KOPT-K1 (cell line): ENCODE measurements at regions not wholly inside any gene's neighbourhood (a gene's known extent, or its start where the extent isn't known, plus 50 kb on each side); places are given as distances from the start of the nearest gene placed in this dataset.
"Not testable (repeated sequence)": the region's sequence is repeated elsewhere in the genome, so short reads cannot be mapped to it uniquely, and the experiment has no call there.

Source experiments
- H3K27ac ChIP-seq: fragments of 200-600 bp; sonication (generic); 2 replicates; pipeline ENCODE4 v1.5.1; 2016; ENCODE audit warnings: antibody characterized with exemption, mild to moderate bottlenecking, low read depth, low read length; ENCODE audit not compliant: poor library complexity, severe bottlenecking
- H3K36me3 ChIP-seq: fragments of 200-600 bp; sonication (generic); 2 replicates; pipeline ENCODE4 v1.5.1; 2017; ENCODE audit warnings: antibody characterized with exemption, mild to moderate bottlenecking, low read length, moderate library complexity; ENCODE audit not compliant: insufficient read depth
- H3K9me3 ChIP-seq: fragments of 200-600 bp; sonication (generic); 2 replicates; pipeline ENCODE4 v1.5.1; 2017; ENCODE audit warnings: antibody characterized with exemption, low read length, mild to moderate bottlenecking; ENCODE audit not compliant: insufficient read depth, poor library complexity, severe bottlenecking

- Histone ChIP-seq H3K27ac (no peak overlapping the region), H3K36me3 (no peaks in the 10 kb centered on the region), H3K9me3 (no peaks in the 10 kb centered on the region)
These were observed 607.3 kb downstream of the ANKRD50 start for GRCh38 chr4:124105212-124105611.

DNA sequence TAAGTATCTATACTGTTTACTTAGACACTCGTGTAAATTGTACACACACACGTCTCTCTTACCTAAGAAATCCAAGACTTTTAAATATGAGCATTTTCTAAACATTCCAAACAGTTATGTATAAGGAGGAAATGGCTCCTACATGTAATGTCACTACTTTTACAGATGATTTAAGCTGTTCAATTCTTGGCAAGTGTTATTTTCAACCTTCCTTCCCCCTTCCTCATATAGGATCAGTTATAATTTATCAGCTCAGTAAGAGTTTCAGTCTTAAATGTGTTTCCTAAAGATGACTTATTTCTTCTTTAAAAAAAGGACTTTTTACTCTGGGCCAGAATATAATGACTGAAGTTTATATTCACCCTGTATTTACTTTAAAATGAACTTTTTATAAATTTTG is 601.1 kb downstream of the ANKRD50 start:
- Histone ChIP-seq H3K27ac (no peak overlapping the region), H3K9me3 (no peaks in the 10 kb centered on the region), H3K36me3 (no peaks in the 10 kb centered on the region)

DNA sequence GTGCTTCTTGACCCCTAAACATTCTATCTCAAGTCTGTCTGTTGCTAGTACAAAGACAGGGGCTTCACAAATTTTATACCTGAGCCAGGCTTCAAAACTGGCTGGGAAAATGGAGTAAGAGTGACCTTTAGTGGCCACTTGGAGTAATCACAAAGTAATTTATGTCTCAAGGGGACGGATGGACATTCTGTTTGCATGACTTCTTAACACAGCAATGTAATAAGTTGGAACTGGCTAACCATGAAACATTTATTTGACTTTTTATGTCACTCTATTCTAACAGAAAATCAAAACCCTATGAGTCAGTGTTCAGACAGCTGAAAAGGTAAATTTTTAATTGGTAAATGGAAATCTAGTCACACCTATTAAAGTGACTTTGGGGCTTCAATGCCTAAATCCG is 600.6 kb downstream of the ANKRD50 start:
- no peaks in the 10 kb centered on the region for H3K9me3 ChIP-seq
- no peak overlapping the region for H3K27ac ChIP-seq
- H3K36me3 ChIP-seq, result no peaks in the 10 kb centered on the region

DNA sequence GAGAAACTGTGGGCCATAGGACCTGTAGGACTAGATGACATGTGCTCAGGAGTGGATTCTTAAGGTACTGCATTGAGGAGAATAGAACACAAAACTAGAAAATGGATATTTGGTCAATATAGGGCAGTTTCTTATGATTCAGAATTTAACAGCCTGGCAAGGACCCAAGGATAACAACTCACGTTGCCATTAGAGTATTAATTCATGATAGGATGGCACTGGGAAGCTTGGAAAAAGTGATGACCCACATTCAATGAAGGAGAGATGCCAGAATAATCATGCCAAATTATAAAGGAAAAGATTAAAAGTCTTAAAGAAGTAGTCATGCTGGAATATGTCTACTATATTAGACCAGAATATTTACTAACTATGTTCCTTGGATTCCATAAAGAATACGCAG is 594.5 kb downstream of the ANKRD50 start:
- no peaks in the 10 kb centered on the region for H3K36me3 ChIP-seq
- H3K9me3 ChIP-seq, result no peaks in the 10 kb centered on the region
- no peak overlapping the region for H3K27ac ChIP-seq

DNA sequence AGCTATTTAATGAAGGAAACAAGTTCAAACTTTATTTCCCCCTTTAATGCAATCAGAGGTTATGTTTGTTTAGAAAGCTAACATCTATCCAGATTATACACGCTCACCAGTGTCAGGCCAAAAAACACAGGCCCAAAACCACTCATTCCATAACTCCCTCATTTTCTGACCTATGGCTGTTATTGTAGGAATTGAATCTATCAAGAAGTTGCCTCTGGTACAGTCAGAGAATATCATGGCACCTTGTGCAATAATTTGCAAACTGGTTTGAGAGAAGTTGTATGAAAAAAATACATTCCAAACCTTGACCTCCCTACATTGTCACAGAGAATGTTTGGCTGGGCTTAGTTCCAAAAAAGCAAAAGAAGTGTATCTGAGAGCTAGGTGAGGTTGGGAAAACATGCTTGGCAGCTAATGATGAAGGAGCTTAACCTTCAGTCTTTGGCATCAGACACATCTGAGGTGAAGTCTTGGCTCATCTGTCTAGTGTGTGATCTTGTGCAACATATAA is 591.0 kb downstream of the ANKRD50 start:
- no peaks in the 10 kb centered on the region for H3K36me3 ChIP-seq
- no peaks in the 10 kb centered on the region for H3K9me3 ChIP-seq
- no peak overlapping the region for H3K27ac ChIP-seq

GRCh38 chr4:124123181-124123580 is 589.4 kb downstream of the ANKRD50 start:
- H3K36me3 ChIP-seq, result no peaks in the 10 kb centered on the region
- H3K9me3 ChIP-seq, result no peaks in the 10 kb centered on the region
- no peak overlapping the region for H3K27ac ChIP-seq

GRCh38 chr4:124123721-124124120 is 588.8 kb downstream of the ANKRD50 start:
- Histone ChIP-seq H3K27ac (no peak overlapping the region), H3K9me3 (no peaks in the 10 kb centered on the region), H3K36me3 (no peaks in the 10 kb centered on the region)

DNA sequence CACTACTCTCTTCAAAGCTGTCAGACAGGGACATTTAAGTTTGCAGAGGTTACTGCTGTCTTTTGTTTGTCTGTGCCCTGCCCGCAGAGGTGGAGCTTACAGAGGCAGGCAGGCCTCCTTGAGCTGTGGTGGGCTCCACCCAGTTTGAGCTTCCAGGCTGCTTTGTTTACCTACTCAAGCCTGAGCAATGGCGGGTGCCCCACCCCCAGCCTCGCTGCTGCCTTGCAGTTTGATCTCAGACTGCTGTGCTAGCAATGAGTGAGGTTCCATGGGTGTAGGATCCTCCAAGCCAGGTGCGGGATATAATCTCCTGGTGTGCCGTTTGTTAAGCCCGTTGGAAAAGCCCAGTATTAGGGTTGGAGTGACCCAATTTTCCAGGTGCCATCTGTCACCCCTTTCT is 581.2 kb downstream of the ANKRD50 start:
- H3K9me3 ChIP-seq, H3K27ac ChIP-seq, H3K36me3 ChIP-seq: not testable (repeated sequence)

GRCh38 chr4:124132161-124132560 is 580.4 kb downstream of the ANKRD50 start:
- Histone ChIP-seq H3K27ac (no peak overlapping the region), H3K9me3 (no peaks in the 10 kb centered on the region), H3K36me3 (no peaks in the 10 kb centered on the region)

DNA sequence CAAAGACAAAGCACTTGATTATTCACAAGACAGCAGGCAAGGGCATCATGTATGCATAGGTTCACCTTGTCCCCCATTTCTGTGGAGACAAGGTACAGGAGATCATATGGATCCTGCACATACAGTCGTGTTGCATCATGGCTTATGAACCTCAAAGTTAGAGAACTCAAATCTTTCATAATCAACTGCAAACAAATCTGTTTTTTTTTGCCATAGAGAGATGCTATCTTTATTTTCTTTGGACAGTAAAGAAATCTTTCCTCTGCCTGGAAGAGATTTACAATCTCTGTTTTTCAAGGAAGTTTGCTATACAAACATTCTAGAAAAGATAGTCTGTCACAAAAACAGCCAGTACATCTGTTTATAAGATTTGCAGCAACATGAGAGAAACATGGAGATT is 578.8 kb downstream of the ANKRD50 start:
- Histone ChIP-seq H3K9me3 (no peaks in the 10 kb centered on the region), H3K36me3 (no peaks in the 10 kb centered on the region), H3K27ac (no peak overlapping the region)

GRCh38 chr4:124135409-124135813 is 577.1 kb downstream of the ANKRD50 start:
- H3K9me3 ChIP-seq, result no peaks in the 10 kb centered on the region
- no peaks in the 10 kb centered on the region for H3K36me3 ChIP-seq
- H3K27ac ChIP-seq, result no peak overlapping the region

- no peaks in the 10 kb centered on the region for H3K36me3 ChIP-seq
- H3K27ac ChIP-seq, result no peak overlapping the region
These were observed 573.5 kb downstream of the ANKRD50 start for GRCh38 chr4:124139044-124139443.

GRCh38 chr4:124143632-124144031 is 568.9 kb downstream of the ANKRD50 start:
- no peaks in the 10 kb centered on the region for H3K9me3 ChIP-seq

More at GRCh38 chr4:124139044-124139443, 573.5 kb downstream of the ANKRD50 start:
- H3K9me3 ChIP-seq, result no peaks in the 10 kb centered on the region

GRCh38 chr4:124144238-124144654 is 568.3 kb downstream of the ANKRD50 start:
- H3K9me3 ChIP-seq, result no peaks in the 10 kb centered on the region
- H3K27ac ChIP-seq, result no peak overlapping the region
- no peaks in the 10 kb centered on the region for H3K36me3 ChIP-seq

More at GRCh38 chr4:124143632-124144031, 568.9 kb downstream of the ANKRD50 start:
- H3K27ac ChIP-seq, result no peak overlapping the region
- no peaks in the 10 kb centered on the region for H3K36me3 ChIP-seq

- Histone ChIP-seq H3K36me3 (no peaks in the 10 kb centered on the region), H3K27ac (no peak overlapping the region), H3K9me3 (no peaks in the 10 kb centered on the region)
These were observed 566.5 kb downstream of the ANKRD50 start for GRCh38 chr4:124146068-124146467.

GRCh38 chr4:124151031-124151430 is 561.5 kb downstream of the ANKRD50 start:
- no peaks in the 10 kb centered on the region for H3K36me3 ChIP-seq
- H3K9me3 ChIP-seq, result no peaks in the 10 kb centered on the region
- no peak overlapping the region for H3K27ac ChIP-seq
